GM18511 (cell line): ENCODE measurements at regions not wholly inside any gene's neighbourhood (a gene's known extent, or its start where the extent isn't known, plus 50 kb on each side); places are given as distances from the start of the nearest gene placed in this dataset.
"Not testable (repeated sequence)": the region's sequence is repeated elsewhere in the genome, so short reads cannot be mapped to it uniquely, and the experiment has no call there.

Experiments
- ATAC-seq: cut with Tn5 transposase; IDR thresholded peaks from one replicate; pipeline ENCODE4 v1.9.1; 2021; ENCODE audit warnings: mild to moderate bottlenecking, moderate library complexity; ENCODE audit not compliant: unreplicated experiment

DNA sequence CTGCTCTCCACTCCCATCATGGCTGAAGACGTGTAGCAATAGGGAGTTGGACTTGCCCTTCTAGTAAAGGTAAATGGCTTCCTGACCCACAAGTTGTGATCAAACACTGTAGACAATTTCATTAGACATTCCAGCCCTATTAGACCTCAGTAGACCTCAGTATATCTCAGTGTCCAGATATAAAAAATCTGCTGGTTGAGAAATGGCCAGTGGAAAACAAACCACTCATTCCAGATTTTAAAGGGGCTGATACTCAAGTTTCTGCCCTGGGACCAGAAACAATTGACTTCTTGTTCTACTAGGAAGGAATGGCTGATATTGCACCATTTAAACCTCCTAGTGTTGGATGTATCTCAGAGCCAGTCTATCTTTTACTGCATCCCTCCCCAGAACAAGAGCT, 613.2 kb downstream of the PDCD6IP start:
- ATAC-seq, result no peak

DNA sequence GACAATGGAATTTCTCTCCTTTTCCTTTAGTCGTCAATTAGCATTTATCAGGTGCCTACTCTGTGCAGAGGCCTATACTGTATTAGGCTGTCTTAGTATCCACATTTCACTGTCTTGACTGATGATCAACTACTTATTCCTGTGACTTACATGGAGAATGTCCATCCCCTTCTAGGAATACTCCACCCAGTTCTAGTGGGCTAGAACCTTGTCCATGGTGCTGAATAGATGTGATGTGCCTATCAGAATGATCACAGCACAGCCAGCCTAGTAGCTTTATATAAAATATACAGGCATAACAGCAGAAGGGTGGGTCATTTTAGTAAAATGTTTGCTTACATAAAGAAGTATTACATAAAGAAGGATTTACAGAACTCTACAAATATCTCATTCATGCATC, 621.4 kb downstream of the PDCD6IP start:
- ATAC-seq, result no peak

GRCh38 chr3:34421762-34422161, 623.3 kb downstream of the PDCD6IP start:
- no peak for ATAC-seq

DNA sequence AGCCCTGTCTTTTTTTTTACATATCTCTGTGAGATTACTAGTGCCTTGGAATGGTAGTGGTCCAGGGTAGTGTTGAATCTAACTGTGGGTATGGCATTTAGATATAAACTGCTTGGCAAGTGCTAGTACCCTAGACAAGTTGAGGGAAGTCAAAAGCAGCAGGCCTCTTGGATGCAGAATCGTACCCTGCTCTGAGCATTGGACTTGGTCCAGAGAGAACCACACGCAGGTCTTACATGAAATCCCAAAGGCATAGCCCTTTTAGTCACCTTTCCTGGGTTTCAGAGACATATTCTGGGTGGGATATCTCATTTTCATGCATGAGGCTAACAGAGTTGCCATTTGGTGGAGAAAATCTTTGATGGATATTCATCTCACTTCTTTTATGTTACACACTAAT, 641.4 kb downstream of the PDCD6IP start:
- ATAC-seq, result no peak

GRCh38 chr3:34444137-34444536, 645.7 kb downstream of the PDCD6IP start:
- no peak for ATAC-seq

DNA sequence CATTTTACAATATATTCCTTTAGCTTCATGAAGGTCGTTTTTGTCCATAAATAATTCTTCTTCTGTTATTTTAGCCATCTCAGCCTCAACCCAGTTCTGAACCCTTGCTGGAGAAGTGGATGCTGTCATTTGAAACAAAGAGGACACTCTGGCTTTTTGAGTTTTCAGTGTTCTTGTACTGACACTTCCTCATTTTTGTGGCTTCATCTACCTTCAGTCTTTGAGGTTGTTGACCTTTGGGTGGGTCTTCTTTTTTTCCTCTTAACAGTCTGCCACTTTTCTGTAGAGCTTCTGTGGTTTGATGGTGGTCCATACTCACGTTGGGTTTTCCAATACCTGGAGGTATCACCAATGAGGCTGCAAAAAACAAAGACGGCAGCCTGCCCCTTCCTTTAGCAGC, 650.9 kb downstream of the PDCD6IP start:
- ATAC-seq, result no peak

- no peak for ATAC-seq
Measured at GRCh38 chr3:34463414-34463813, 665.0 kb downstream of the PDCD6IP start.

GRCh38 chr3:34464646-34465045, 666.2 kb downstream of the PDCD6IP start:
- no peak for ATAC-seq

GRCh38 chr3:34475851-34476250, 677.4 kb downstream of the PDCD6IP start:
- ATAC-seq, result no peak

DNA sequence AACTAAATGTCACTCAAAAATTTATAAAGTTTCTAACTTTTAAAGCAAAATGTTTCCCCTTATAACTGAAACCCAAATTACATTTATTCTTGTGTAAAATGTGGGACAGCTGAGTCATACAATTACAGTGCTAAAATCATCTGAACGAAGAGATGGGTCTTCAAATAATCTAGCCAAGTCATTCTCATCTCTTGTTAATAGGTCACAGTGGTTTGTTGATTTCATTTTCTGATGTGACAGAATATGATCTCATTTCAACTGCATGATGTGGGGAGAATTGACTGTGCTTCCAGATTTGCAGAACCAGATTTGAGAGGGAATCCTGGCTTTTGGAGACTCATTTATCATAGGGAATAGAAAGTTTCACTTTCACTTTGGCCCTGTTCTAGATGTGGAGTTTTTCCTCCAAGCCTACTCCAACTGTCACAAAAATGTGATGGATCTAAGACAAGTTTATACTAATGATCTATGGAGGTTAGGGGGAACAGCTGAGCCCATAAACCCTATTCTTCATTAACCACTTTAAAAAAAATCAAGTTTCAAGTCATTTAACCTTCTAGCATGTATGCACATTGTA, 685.0 kb downstream of the PDCD6IP start:
- no peak for ATAC-seq

DNA sequence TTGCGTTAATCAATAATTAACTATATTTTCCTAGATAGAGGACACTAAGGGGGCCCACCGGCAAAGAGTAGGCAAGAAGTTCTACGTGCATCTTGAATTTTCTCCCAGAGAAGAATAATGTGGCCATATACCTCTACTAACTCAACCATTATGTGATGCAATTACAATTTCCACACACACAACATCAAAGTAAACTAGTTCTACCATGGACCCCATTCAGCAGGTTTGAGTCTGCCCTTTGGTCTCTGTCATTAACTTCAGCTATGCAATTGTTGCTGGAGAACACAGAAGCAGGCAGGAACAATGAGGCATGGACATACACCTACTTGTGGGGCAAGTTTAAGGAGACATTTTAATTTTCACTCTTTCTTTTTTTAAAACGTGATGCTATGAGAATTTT, 705.9 kb downstream of the PDCD6IP start:
- ATAC-seq, result no peak

- no peak for ATAC-seq
Measured at GRCh38 chr3:34504775-34505174, 706.3 kb downstream of the PDCD6IP start.

GRCh38 chr3:34508732-34509131, 710.3 kb downstream of the PDCD6IP start:
- no peak for ATAC-seq

- no peak for ATAC-seq
Measured at GRCh38 chr3:34511891-34512290, 713.5 kb downstream of the PDCD6IP start.

- ATAC-seq, result not testable (repeated sequence)
Measured at GRCh38 chr3:34519008-34519407, 720.6 kb downstream of the PDCD6IP start.

DNA sequence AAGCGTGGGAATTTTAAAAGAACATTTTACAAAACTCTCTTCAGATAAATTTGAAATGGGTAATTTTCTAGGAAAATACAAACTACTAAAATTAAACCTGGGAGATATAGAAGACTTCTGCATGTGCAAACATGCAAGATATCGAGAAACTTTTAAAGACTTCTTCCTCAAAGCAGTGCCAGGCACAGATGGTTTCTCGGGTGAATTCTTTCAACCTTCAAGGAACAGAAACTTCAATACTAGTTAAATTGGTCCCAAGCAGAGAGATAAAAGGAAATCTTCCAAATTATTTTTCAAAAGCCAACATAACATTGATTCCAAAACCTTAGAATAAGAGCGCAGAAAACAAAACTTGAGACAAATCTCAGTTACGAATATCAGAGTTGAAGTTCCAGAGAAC, 732.7 kb downstream of the PDCD6IP start:
- ATAC-seq, result no peak

DNA sequence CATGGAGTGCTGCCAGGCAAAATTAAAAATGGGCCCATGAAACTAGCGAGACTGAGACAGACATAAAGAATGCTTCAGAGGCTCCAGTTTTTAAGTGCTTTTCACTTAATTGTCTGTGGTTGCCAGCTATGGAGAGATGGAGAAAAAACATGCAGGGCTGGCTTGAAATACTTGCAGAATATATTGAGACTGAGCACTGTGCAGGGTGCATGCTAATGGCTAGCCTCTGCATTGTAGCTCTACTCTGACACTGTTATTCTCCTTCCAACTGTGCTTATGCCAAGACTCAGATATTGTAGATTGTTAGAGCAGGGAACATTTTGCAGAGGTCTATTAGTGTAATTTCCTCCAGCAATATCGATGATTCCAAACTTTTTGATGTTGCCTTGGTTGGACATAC, 735.0 kb downstream of the PDCD6IP start:
- no peak for ATAC-seq

DNA sequence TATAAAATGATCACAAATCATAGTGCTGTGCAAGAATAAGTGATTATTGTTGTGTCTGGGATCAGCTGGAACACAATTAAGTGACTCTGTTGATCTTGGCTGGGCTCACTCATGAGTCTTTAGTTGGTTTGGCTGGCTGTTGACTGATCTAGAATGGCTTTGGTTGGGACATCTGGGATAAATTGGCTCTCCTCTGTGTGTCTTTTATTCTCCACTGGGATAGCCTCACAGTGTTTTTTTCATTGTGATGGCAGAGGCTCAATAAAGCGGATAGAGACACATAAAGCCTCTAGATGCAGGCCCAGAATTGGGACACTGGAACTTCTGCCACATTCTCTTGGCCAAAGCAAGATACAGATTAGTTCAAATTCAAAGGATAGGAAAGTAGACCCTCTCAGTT, 735.6 kb downstream of the PDCD6IP start:
- ATAC-seq, result no peak

DNA sequence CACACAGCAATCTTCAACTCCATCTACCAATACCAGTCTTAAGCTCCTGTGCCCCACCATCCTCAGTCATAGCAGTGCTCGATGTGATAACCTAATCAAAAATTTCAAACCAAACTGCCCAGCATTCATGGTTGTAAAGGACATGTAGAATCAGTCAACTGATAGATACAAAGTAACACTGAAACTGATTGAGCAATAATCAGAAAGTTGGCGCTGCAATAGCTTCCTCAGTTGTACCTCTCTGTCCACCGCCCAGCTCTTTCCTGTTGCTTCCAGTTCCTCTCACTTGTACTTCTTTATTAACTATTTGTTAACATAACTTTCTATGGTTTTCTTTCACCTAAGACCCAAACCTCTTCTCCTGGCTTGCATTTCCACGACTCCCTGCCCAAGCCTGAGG, 745.7 kb downstream of the PDCD6IP start:
- no peak for ATAC-seq

DNA sequence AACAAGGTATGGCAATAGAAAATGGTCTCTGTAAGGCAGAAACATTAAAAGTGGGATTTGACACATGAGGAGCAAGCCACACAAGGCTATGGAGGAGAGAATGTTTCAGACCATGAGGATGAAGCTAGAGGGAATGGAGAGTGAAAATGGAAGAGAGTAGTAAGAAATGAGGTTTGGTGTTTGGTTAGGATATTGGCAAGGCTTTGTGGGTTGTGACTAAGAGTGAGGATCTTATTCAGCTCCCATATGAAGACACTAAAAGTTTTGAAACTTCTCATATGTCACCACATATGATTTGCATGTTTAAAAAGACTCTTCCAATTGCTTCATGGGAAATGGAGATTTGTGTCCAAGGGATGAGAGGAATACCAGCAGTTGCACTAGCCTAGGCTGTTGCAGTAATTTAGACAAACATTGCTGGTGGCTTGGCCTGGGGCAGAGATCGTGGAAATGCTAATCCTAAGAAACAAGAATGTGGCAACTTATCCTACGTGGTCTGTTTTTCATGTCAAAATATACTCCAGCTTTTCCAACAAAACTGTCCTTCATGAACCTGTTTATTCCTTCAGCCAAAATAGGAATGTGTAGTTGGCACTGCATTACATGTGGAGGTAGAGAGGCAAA, 749.0 kb downstream of the PDCD6IP start:
- no peak for ATAC-seq

GRCh38 chr3:34567266-34567665, 768.8 kb downstream of the PDCD6IP start:
- no peak for ATAC-seq

DNA sequence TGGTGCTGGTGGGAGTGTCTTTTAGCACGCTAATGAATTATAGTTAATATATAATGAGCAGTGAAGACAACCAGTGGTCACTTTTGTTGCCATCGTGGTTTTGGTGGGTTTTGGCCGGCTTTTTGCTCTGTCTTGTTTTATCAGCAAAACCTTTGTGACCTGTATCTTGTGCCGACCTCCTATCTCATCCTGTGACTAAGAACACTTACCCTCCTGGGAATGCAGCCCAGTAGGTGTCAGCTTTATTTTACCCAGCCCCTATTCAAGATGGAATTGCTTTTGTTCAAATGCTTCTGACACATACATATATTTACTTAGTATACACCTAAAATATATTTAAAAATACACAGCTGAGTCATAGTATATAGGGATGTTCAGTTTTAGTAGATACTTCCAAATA, 770.3 kb downstream of the PDCD6IP start:
- ATAC-seq, result no peak

GRCh38 chr3:34569437-34569836, 771.0 kb downstream of the PDCD6IP start:
- no peak for ATAC-seq
